Mesendoderm (in vitro differentiated cells): ENCODE measurements at regions not wholly inside any gene's neighbourhood (a gene's known extent, or its start where the extent isn't known, plus 50 kb on each side); places are given as distances from the start of the nearest gene placed in this dataset.

Experiments used
- DNase-seq: peaks from one replicate; pipeline ENCODE4 v3.0.0; 2013
- H2AK5ac ChIP-seq: 2 replicates; pipeline ENCODE4 v1.6.1; 2013; ENCODE audit warnings: low read length, inconsistent platforms
- H2BK120ac ChIP-seq: 2 replicates; pipeline ENCODE4 v1.6.1; 2013; ENCODE audit warnings: low read depth, mild to moderate bottlenecking, low read length, moderate library complexity, mixed read lengths
- H2BK15ac ChIP-seq: replicated peaks from 2 replicates; pipeline ENCODE4 v1.6.1; 2013; ENCODE audit warnings: low read depth, mild to moderate bottlenecking, moderate library complexity
- H2BK5ac ChIP-seq: 2 replicates; pipeline ENCODE4 v1.6.1; 2013; ENCODE audit warnings: low read length, inconsistent platforms
- H3K18ac ChIP-seq: 2 replicates; pipeline ENCODE4 v1.6.1; 2013; ENCODE audit warnings: mild to moderate bottlenecking, low read length, mixed read lengths
- H3K23ac ChIP-seq: one replicate; pipeline ENCODE4 v1.6.1; 2013; ENCODE audit warnings: low read length
- H3K27ac ChIP-seq: 2 replicates; pipeline ENCODE4 v1.5.1; 2013; ENCODE audit warnings: low read depth, mild to moderate bottlenecking, inconsistent platforms, low read length, moderate library complexity
- H3K27me3 ChIP-seq: 2 replicates; pipeline ENCODE4 v1.6.1; 2013; ENCODE audit warnings: low read length, control low read depth, mild to moderate bottlenecking, inconsistent platforms; ENCODE audit not compliant: insufficient read depth, poor library complexity
- H3K36me3 ChIP-seq: 2 replicates; pipeline ENCODE4 v1.6.1; 2013; ENCODE audit warnings: low read length, inconsistent platforms; ENCODE audit not compliant: control insufficient read depth, insufficient read depth
- H3K4ac ChIP-seq: one replicate; pipeline ENCODE4 v1.6.1; 2013; ENCODE audit warnings: low read depth, mild to moderate bottlenecking, low read length, moderate library complexity
- H3K4me1 ChIP-seq: 2 replicates; pipeline ENCODE4 v1.6.1; 2013; ENCODE audit warnings: low read depth, low read length, inconsistent platforms; ENCODE audit not compliant: control insufficient read depth
- H3K4me2 ChIP-seq: 2 replicates; pipeline ENCODE4 v1.6.1; 2013; ENCODE audit warnings: low read length
- H3K4me3 ChIP-seq: 2 replicates; pipeline ENCODE4 v1.5.1; 2013; ENCODE audit warnings: mild to moderate bottlenecking, low read length
- H3K56ac ChIP-seq: one replicate; pipeline ENCODE4 v1.6.1; 2013; ENCODE audit warnings: low read length
- H3K79me1 ChIP-seq: 2 replicates; pipeline ENCODE4 v1.6.1; 2013; ENCODE audit warnings: low read length, inconsistent platforms
- H3K79me2 ChIP-seq: 2 replicates; pipeline ENCODE4 v1.6.1; 2013; ENCODE audit warnings: mild to moderate bottlenecking, low read length; ENCODE audit not compliant: control insufficient read depth, insufficient read depth
- H3K9ac ChIP-seq: 2 replicates; pipeline ENCODE4 v1.6.1; 2013; ENCODE audit warnings: low read length, inconsistent platforms
- H4K5ac ChIP-seq: one replicate; pipeline ENCODE4 v1.6.1; 2013; ENCODE audit warnings: low read length
- H4K8ac ChIP-seq: one replicate; pipeline ENCODE4 v1.6.1; 2013; ENCODE audit warnings: low read depth, mild to moderate bottlenecking, control low read depth, low read length, moderate library complexity
- WGBS: extraction: QIAGEN DNeasy Blood & Tissue Kit; methylation state at CpG from one replicate; pipeline ENCODE4 v1.1.7; 2013; ENCODE audit warnings: low lambda C conversion rate, missing lambda C conversion rate; ENCODE audit not compliant: insufficient coverage; ENCODE audit errors: extremely low coverage; 5-methylcytosine and 5-hydroxymethylcytosine counted together

DNA sequence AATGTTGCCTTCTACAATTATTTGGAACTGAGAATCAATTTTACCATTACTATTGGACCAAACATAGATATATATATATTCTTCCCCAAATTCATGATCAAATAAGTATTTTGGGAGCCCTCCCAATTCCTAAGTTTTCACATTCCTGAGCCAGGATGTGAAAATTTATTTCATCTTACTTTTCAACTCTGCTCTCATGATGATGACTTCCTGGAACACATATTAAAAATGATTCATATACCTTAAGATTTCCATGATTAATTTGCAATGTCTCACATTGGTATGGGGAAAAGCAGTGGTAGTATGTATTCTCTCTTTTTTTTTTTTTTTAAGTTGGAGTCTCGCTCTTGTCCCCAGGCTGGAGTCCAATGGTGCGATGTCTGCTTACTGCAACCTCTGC lies 596.1 kb upstream of the ZEB2 start:
- WGBS, result no CpG with 5 or more reads among the region's 2 CpGs
- no peaks in the 10 kb centered on the region for H3K79me2 ChIP-seq

DNA sequence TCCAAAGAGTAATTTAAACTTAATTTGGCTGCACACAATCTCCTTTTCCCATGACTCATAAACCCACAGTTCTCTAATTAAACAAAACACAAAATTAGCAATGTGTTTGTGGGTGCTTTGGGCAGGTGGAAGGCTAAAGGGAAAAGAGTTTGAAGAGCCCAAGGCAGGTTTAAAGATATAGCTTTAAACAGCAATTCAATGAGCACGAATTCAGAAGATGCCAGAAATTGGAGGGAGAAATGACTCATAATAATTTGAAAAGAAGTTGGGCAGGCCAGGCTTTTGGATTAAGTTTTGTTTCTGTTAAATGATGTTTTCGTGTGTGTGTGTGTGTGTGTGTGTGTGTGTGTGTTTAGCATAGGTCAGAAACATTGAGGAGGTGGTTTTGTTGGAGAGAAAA lies 594.8 kb upstream of the ZEB2 start:
- H2BK15ac ChIP-seq, result no peak overlapping the region
- H3K23ac ChIP-seq, result no peak overlapping the region
- H2BK120ac ChIP-seq, result no peak overlapping the region
- no peak overlapping the region for H2BK5ac ChIP-seq
- no peak overlapping the region for H3K27ac ChIP-seq
- no peak overlapping the region for H3K56ac ChIP-seq
- no peak overlapping the region for H3K4me2 ChIP-seq
- H3K4me1 ChIP-seq, result no peaks in the 10 kb centered on the region
- H3K36me3 ChIP-seq, result no peaks in the 10 kb centered on the region
- no peak overlapping the region for H3K9ac ChIP-seq
- no CpG with 5 or more reads among the region's 2 CpGs for whole genome bisulfite sequencing
- no peak overlapping the region for H4K8ac ChIP-seq
- H2AK5ac ChIP-seq, result no peak overlapping the region
- no peaks in the 10 kb centered on the region for H3K79me2 ChIP-seq
- no peaks in the 10 kb centered on the region for H3K79me1 ChIP-seq
- H3K4me3 ChIP-seq, result no peak overlapping the region
- H3K4ac ChIP-seq, result no peak overlapping the region
- H3K27me3 ChIP-seq, result no peaks in the 10 kb centered on the region
- H3K18ac ChIP-seq, result no peak overlapping the region
- no peak overlapping the region for H4K5ac ChIP-seq
- DNase-seq, result no peak

More for the DNA sequence above, 596.1 kb upstream of the ZEB2 start:
- Histone ChIP-seq H3K9ac (no peak overlapping the region), H3K4me1 (no peaks in the 10 kb centered on the region), H2BK120ac (no peak overlapping the region), H3K23ac (no peak overlapping the region), H2BK5ac (no peak overlapping the region), H2AK5ac (no peak overlapping the region), H3K27ac (no peak overlapping the region), H2BK15ac (no peak overlapping the region), H3K79me1 (no peaks in the 10 kb centered on the region), H3K56ac (no peak overlapping the region), H4K5ac (no peak overlapping the region), H3K4me2 (no peak overlapping the region), H3K4ac (no peak overlapping the region), H3K18ac (no peak overlapping the region), H3K36me3 (no peaks in the 10 kb centered on the region), H4K8ac (no peak overlapping the region), H3K27me3 (no peaks in the 10 kb centered on the region), H3K4me3 (no peak overlapping the region)
- no peak for DNase-seq

- Histone ChIP-seq H3K23ac (no peak overlapping the region), H3K9ac (no peak overlapping the region), H3K56ac (no peak overlapping the region), H3K36me3 (no peaks in the 10 kb centered on the region), H2AK5ac (no peak overlapping the region), H3K27me3 (no peaks in the 10 kb centered on the region), H3K4me1 (no peaks in the 10 kb centered on the region), H2BK15ac (no peak overlapping the region), H4K5ac (no peak overlapping the region), H2BK120ac (no peak overlapping the region), H4K8ac (no peak overlapping the region), H2BK5ac (no peak overlapping the region), H3K4me2 (no peak overlapping the region), H3K27ac (no peak overlapping the region), H3K18ac (no peak overlapping the region), H3K4ac (no peak overlapping the region), H3K4me3 (no peak overlapping the region), H3K79me1 (no peaks in the 10 kb centered on the region), H3K79me2 (no peaks in the 10 kb centered on the region)
- DNase-seq, result no peak
Observed at GRCh38 chr2:145112467-145112866, 592.5 kb upstream of the ZEB2 start.

- Histone ChIP-seq H3K27ac (no peak overlapping the region), H3K4ac (no peak overlapping the region), H3K4me3 (no peak overlapping the region), H3K36me3 (no peaks in the 10 kb centered on the region), H2BK120ac (no peak overlapping the region), H4K5ac (no peak overlapping the region), H3K18ac (no peak overlapping the region), H3K56ac (no peak overlapping the region), H3K79me1 (no peaks in the 10 kb centered on the region), H2AK5ac (no peak overlapping the region), H2BK15ac (no peak overlapping the region), H3K9ac (no peak overlapping the region), H3K79me2 (no peaks in the 10 kb centered on the region), H2BK5ac (no peak overlapping the region), H4K8ac (no peak overlapping the region), H3K23ac (no peak overlapping the region), H3K27me3 (no peaks in the 10 kb centered on the region), H3K4me2 (no peak overlapping the region), H3K4me1 (no peaks in the 10 kb centered on the region)
- WGBS, result no CpG with 5 or more reads among the region's 3 CpGs
- no peak for DNase-seq
Observed at GRCh38 chr2:145110668-145111356, 590.9 kb upstream of the ZEB2 start.

DNA sequence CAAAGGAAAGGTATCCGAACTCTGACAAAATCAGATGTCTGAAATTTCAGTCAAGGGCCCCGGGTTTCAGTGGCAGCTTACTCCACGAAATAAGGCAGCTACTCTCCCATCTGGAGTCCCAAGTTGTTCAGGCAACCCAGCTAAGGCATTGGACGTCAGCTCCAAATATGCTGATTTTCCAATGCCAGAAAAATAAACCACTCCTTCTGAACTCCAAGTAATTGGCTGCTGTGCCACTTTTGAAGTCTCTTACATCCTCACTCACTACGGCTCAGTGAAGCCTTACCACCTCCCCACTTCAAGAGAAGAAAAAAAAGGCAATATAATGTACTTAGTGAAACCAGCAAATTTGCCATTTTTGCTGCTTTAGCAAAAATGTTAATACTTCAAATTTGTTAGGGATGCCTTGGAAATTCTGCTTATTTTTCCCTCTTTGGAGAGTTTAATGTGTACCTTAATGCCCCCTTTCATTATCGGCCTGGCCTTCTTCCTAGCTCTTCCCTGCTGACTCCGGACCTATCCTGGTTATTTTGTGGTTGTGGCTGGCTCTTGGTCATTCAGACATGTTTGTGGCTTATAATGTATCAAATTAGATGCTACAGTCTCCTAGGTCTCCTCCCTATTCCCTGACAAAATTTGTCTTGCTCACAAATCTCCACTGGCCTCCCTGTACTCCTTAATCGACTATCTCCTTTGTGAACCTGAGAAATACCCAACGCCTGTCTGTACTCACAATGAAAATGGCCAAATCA lies 589.2 kb upstream of the ZEB2 start:
- Histone ChIP-seq H2AK5ac (no peak overlapping the region), H2BK15ac (no peak overlapping the region), H2BK5ac (no peak overlapping the region), H3K36me3 (no peaks in the 10 kb centered on the region), H3K27ac (no peak overlapping the region), H3K79me2 (no peaks in the 10 kb centered on the region), H3K4me1 (no peaks in the 10 kb centered on the region), H4K8ac (no peak overlapping the region), H3K4ac (no peak overlapping the region), H3K79me1 (no peaks in the 10 kb centered on the region), H3K27me3 (no peaks in the 10 kb centered on the region), H2BK120ac (no peak overlapping the region), H3K4me2 (no peak overlapping the region), H3K23ac (no peak overlapping the region), H3K4me3 (no peak overlapping the region), H3K18ac (no peak overlapping the region), H3K56ac (no peak overlapping the region), H3K9ac (no peak overlapping the region), H4K5ac (no peak overlapping the region)
- DNase-seq, result no peak
- WGBS, result no CpG with 5 or more reads among the region's 9 CpGs
